ENCODE measurements at regions not wholly inside any gene's neighbourhood (a gene's known extent, or its start where the extent isn't known, plus 50 kb on each side); places are given as distances from the start of the nearest gene placed in this dataset.

GRCh38 chr1:199736646-199737045 is 290.9 kb upstream of the NR5A2 start:
- no peak for TF ChIP-seq CTCF (conservative IDR thresholded peaks at IDR 0.05)
- no peak overlapping the region for H3K27ac ChIP-seq

GRCh38 chr1:199741586-199741985 is 285.9 kb upstream of the NR5A2 start:
- no peak for TF ChIP-seq CTCF (conservative IDR thresholded peaks at IDR 0.05)
- H3K27ac ChIP-seq = no peak overlapping the region

GRCh38 chr1:199742547-199742946 is 285.0 kb upstream of the NR5A2 start:
- no peak for TF ChIP-seq CTCF (conservative IDR thresholded peaks at IDR 0.05)

GRCh38 chr1:199743227-199743626 is 284.3 kb upstream of the NR5A2 start:
- H3K27ac ChIP-seq = no peak overlapping the region
- no peak for TF ChIP-seq CTCF (conservative IDR thresholded peaks at IDR 0.05)

More at GRCh38 chr1:199742547-199742946, 285.0 kb upstream of the NR5A2 start:
- no peak overlapping the region for H3K27ac ChIP-seq

- TF ChIP-seq CTCF (conservative IDR thresholded peaks at IDR 0.05) = no peak
These were observed 280.7 kb upstream of the NR5A2 start for GRCh38 chr1:199746666-199747384.

GRCh38 chr1:199747984-199748383 is 279.5 kb upstream of the NR5A2 start:
- TF ChIP-seq CTCF (conservative IDR thresholded peaks at IDR 0.05) = no peak
- no peak overlapping the region for H3K27ac ChIP-seq

More at GRCh38 chr1:199746666-199747384, 280.7 kb upstream of the NR5A2 start:
- no peak overlapping the region for H3K27ac ChIP-seq

GRCh38 chr1:199751506-199751905 is 276.0 kb upstream of the NR5A2 start:
- TF ChIP-seq CTCF (conservative IDR thresholded peaks at IDR 0.05) = no peak
- H3K27ac ChIP-seq = no peak overlapping the region

All from VCaP (cell line).